ENCODE measurements at regions not wholly inside any gene's neighbourhood (a gene's known extent, or its start where the extent isn't known, plus 50 kb on each side); places are given as distances from the start of the nearest gene placed in this dataset.

DNA sequence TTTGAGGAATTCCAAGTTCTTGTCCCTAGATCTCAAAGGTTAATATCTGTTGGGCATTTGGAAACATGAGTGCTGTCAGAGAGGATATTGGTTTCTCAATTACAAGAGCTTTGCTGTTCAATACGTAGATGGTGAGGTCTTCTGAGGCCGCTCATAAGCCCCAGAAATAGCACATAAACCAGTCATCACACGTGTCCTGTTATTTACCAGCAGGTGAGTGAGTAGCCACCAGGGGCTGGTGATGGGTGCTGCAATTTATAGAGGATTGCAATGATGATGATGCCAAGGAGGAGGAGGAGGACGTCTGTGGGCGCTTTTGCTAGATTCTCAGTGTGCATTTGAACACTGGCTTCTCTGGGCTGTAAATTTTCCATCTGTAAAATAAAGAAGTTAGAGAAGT is 89.0 kb downstream of the SALL1 start:
- TF ChIP-seq, protein P1, sequence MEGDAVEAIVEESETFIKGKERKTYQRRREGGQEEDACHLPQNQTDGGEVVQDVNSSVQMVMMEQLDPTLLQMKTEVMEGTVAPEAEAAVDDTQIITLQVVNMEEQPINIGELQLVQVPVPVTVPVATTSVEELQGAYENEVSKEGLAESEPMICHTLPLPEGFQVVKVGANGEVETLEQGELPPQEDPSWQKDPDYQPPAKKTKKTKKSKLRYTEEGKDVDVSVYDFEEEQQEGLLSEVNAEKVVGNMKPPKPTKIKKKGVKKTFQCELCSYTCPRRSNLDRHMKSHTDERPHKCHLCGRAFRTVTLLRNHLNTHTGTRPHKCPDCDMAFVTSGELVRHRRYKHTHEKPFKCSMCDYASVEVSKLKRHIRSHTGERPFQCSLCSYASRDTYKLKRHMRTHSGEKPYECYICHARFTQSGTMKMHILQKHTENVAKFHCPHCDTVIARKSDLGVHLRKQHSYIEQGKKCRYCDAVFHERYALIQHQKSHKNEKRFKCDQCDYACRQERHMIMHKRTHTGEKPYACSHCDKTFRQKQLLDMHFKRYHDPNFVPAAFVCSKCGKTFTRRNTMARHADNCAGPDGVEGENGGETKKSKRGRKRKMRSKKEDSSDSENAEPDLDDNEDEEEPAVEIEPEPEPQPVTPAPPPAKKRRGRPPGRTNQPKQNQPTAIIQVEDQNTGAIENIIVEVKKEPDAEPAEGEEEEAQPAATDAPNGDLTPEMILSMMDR (IDR thresholded peaks at IDR 0.05) = no peak
- Histone ChIP-seq H3K4me1 (ENCODE audit: control insufficient read depth in 1 of 2, insufficient read depth in 1 of 2, low read depth in 1 of 2, low read length in 1 of 2) (no peaks in the 10 kb centered on the region), H3K4me3 (ENCODE audit: low read depth in 1 of 2, low read length in 1 of 2) (no peak overlapping the region)

DNA sequence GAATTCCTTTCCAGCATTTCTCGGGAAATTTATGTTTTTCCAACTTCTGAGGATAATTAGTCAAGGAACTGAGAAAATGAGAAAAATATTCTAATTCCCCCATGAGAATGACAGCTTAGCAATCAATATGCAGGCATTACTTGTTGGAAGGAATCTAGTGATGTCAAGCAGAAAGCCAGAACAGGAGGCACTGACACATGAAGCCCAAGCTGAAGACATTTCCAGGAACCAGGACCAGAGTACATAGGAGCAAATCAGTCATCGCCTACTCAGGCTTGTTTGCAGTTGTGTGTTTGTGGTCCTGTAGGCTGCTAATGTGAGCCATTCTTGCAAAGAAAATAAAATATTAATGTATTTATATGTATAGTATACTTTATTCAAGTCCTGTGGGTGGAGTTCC is 89.7 kb downstream of the SALL1 start:
- TF ChIP-seq, protein P1 (IDR thresholded peaks at IDR 0.05) = no peak
- Histone ChIP-seq H3K36me3 (no peaks in the 10 kb centered on the region), H3K27me3 (peaks cover 17% of the 10 kb centered on the region), H3K27ac (no peak overlapping the region), H3K9me3 (no peaks in the 10 kb centered on the region), H3K4me1 (ENCODE audit: control insufficient read depth in 1 of 2, insufficient read depth in 1 of 2, low read depth in 1 of 2, low read length in 1 of 2) (no peaks in the 10 kb centered on the region), H3K4me3 (ENCODE audit: low read depth in 1 of 2, low read length in 1 of 2) (no peak overlapping the region)

More for the DNA sequence above, 89.0 kb downstream of the SALL1 start:
- H3K27ac ChIP-seq = no peak overlapping the region
- H3K9me3 ChIP-seq = no peaks in the 10 kb centered on the region
- H3K27me3 ChIP-seq = peaks cover 17% of the 10 kb centered on the region
- no peaks in the 10 kb centered on the region for H3K36me3 ChIP-seq

DNA sequence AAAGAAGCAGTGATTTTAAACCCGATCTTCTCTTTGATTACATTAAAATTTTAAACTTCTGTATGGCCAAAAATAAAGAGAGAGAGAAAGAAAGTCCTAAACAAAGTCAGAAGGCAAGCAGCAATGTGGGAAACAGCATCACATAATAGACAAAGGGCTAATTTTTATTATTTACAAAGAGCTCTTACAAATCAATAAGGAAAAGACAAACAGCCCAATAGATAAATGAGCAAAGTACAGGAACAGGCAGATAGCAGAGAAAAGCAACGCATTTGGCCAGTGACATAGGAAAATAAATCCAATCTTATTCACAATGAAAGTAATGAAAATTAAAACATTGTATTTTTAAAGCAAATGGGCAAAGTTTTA is 93.1 kb downstream of the SALL1 start:
- H3K4me1 ChIP-seq (ENCODE audit: control insufficient read depth in 1 of 2, insufficient read depth in 1 of 2, low read depth in 1 of 2, low read length in 1 of 2) = peaks cover 7 to 12% of the 10 kb centered on the region in 2 experiments
- H3K4me3 ChIP-seq (ENCODE audit: low read depth in 1 of 2, low read length in 1 of 2) = no peak overlapping the region
- H3K27me3 ChIP-seq = peaks cover 7% of the 10 kb centered on the region
- H3K36me3 ChIP-seq = no peaks in the 10 kb centered on the region
- H3K27ac ChIP-seq = no peak overlapping the region
- TF ChIP-seq, protein P1 (IDR thresholded peaks at IDR 0.05) = no peak
- no peaks in the 10 kb centered on the region for H3K9me3 ChIP-seq

DNA sequence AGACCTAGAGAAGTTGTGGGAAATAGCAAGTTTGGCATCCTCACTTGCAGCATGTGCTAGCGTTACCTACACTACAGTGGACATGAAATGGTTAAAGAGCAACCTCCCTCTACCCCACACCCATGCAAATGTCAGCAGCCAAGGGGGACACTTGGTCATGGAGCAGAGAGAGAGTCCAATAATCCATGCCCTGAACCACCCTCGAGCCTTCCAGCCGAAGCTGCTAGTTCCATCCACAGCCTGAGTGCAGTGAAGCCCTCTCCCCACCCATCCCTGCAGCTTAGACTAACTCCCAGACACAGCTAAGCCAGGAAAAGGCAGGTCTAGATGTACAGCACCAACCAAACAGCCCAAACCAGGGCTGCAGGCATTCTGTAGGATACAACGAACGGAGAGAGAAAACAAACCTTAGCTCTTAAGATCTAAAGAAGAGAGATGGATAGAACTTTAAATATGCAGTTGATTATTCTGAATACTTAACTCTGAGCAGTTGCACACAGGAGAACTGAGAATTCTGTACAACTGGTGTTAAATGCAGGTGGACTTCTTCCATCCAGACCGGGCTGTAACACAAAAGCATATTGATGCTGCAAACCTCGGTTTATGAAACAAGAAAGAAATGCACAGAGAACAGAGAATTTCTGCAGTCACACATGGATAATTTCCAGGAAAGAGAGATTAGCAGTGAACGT is 93.8 kb downstream of the SALL1 start:
- no peaks in the 10 kb centered on the region for H3K9me3 ChIP-seq
- peaks cover 7 to 12% of the 10 kb centered on the region in 2 experiments for H3K4me1 ChIP-seq (ENCODE audit: control insufficient read depth in 1 of 2, insufficient read depth in 1 of 2, low read depth in 1 of 2, low read length in 1 of 2)
- peaks cover 7% of the 10 kb centered on the region for H3K27me3 ChIP-seq
- no peak overlapping the region for H3K4me3 ChIP-seq (ENCODE audit: low read depth in 1 of 2, low read length in 1 of 2)
- no peak overlapping the region for H3K27ac ChIP-seq
- H3K36me3 ChIP-seq = no peaks in the 10 kb centered on the region
- TF ChIP-seq, protein P1 (IDR thresholded peaks at IDR 0.05) = no peak

DNA sequence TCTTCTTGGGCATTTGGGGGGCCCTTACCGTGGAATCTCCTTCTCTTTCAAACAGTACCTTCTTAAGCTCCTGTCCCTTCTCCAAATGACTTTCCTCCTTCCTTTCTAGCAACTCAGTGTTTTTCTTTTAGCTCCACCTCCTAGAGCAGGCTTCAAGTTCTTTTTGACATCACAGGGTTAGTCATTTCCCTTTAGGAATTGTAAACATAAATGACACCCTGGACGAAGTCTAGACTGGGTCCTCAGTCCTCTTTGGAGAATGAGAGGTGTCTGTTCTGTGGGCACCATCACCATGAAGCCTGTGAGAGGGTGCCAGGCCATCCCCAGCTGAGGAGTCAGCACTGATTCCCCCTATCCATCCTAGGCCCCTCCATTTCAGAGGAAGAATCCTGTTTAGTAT is 94.7 kb downstream of the SALL1 start:
- no peak overlapping the region for H3K27ac ChIP-seq
- H3K27me3 ChIP-seq = peaks cover 7% of the 10 kb centered on the region
- H3K4me3 ChIP-seq (ENCODE audit: low read depth in 1 of 2, low read length in 1 of 2) = no peak overlapping the region
- no peaks in the 10 kb centered on the region for H3K36me3 ChIP-seq
- H3K4me1 ChIP-seq (ENCODE audit: control insufficient read depth in 1 of 2, insufficient read depth in 1 of 2, low read depth in 1 of 2, low read length in 1 of 2) = peaks cover 7 to 12% of the 10 kb centered on the region in 2 experiments
- TF ChIP-seq, protein P1 (IDR thresholded peaks at IDR 0.05) = no peak
- H3K9me3 ChIP-seq = no peaks in the 10 kb centered on the region

Data from neutrophil (primary cell).